ENCODE measurements at regions not wholly inside any gene's neighbourhood (a gene's known extent, or its start where the extent isn't known, plus 50 kb on each side); places are given as distances from the start of the nearest gene placed in this dataset.

DNA sequence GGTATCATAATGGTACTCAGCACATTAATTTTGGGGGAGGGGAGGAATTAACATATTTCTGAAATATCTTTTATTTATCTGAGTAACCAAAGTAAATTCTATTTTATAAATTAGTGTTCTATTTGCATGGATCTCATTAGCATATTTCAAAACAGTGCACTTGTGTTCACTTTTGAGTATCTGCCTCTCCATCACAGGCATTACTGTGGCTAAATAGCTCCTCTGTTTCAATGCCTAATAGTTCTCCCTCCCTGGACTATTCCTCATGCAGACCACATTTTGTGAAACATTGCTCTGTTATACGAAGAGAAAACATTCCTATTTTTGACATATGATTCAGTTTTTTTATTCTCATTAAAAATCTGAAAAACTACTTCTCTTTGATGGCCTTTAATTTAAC is 1127.8 kb downstream of the TUSC7 start:
- WGBS, 5 donors = 68 to 84% (median 79%) methylated on average over 1 of the region's 1 CpG
- Histone ChIP-seq H3K4me3 (no peak overlapping the region), H3K27me3 (no peaks in the 10 kb centered on the region), H3K27ac (no peak overlapping the region), H3K36me3 (no peaks in the 10 kb centered on the region), H3K9me3 (no peaks in the 10 kb centered on the region), H3K4me1 (no peaks in the 10 kb centered on the region)
- no peak for TF ChIP-seq POLR2A (IDR thresholded peaks at IDR 0.05)
- TF ChIP-seq, protein P1, sequence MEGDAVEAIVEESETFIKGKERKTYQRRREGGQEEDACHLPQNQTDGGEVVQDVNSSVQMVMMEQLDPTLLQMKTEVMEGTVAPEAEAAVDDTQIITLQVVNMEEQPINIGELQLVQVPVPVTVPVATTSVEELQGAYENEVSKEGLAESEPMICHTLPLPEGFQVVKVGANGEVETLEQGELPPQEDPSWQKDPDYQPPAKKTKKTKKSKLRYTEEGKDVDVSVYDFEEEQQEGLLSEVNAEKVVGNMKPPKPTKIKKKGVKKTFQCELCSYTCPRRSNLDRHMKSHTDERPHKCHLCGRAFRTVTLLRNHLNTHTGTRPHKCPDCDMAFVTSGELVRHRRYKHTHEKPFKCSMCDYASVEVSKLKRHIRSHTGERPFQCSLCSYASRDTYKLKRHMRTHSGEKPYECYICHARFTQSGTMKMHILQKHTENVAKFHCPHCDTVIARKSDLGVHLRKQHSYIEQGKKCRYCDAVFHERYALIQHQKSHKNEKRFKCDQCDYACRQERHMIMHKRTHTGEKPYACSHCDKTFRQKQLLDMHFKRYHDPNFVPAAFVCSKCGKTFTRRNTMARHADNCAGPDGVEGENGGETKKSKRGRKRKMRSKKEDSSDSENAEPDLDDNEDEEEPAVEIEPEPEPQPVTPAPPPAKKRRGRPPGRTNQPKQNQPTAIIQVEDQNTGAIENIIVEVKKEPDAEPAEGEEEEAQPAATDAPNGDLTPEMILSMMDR (IDR thresholded peaks at IDR 0.05) = no peak
- no peak for TF ChIP-seq POLR2AphosphoS5 (IDR thresholded peaks at IDR 0.05)
- TF ChIP-seq EP300 (IDR thresholded peaks at IDR 0.05) = no peak
- intact Hi-C loops (cut with DNase I; ENCODE audit: low total_unique reads) = no loop called here
- no peak for DNase-seq

DNA sequence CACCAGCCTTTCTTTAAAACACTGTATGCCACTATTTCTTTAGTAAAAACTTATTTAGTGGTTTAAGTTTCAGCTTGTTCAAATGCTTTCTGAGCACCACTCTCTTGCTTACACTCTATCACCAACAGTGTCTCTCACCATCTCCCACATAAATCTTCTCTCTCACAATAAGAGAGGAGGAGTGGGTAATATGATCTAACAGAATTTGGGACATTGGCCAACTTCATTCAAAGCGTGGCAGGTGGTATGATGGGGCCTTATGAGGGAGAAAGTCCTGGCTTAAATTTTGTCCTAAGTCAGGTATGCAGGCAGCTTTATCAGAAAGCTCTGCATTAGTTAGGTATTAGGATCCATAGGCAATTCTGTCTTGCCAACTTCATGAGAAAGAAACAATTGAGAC is 1132.5 kb downstream of the TUSC7 start:
- Histone ChIP-seq H3K4me1 (no peaks in the 10 kb centered on the region), H3K27ac (no peak overlapping the region), H3K27me3 (no peaks in the 10 kb centered on the region), H3K9me3 (no peaks in the 10 kb centered on the region), H3K36me3 (no peaks in the 10 kb centered on the region), H3K4me3 (no peak overlapping the region)
- WGBS, 5 donors = 59 to 78% (median 66%) methylated on average over 1 of the region's 1 CpG
- intact Hi-C loops (cut with DNase I; ENCODE audit: low total_unique reads) = no loop called here
- no peak for DNase-seq
- TF ChIP-seq POLR2AphosphoS5 (IDR thresholded peaks at IDR 0.05) = no peak
- TF ChIP-seq EP300 (IDR thresholded peaks at IDR 0.05) = no peak
- TF ChIP-seq, protein P1 (IDR thresholded peaks at IDR 0.05) = no peak
- TF ChIP-seq POLR2A (IDR thresholded peaks at IDR 0.05) = no peak

DNA sequence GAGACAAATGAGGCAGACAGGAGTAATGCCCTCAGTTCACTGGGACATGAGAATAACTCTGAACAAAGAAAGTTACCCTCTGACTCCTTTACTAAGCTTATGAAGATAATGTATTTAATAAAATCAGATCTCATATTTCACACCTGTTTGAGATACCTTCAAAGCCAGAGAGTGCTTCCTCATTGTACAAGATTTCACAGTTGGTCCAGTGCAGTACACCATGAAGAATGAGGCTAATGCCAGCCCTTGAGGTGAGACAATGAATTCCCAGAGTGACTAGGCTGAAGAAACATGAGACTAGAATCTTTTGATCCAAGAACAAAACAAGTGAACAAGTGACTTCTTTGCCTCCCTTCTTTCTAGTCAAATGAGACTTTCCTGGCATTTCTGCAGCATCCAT is 1133.8 kb downstream of the TUSC7 start:
- Histone ChIP-seq H3K9me3 (no peaks in the 10 kb centered on the region), H3K27ac (no peak overlapping the region), H3K4me3 (no peak overlapping the region), H3K36me3 (no peaks in the 10 kb centered on the region), H3K27me3 (no peaks in the 10 kb centered on the region), H3K4me1 (no peaks in the 10 kb centered on the region)
- TF ChIP-seq, protein P1 (IDR thresholded peaks at IDR 0.05) = no peak
- TF ChIP-seq POLR2A (IDR thresholded peaks at IDR 0.05) (no peak), EP300 (IDR thresholded peaks at IDR 0.05) (no peak)
- no peak for DNase-seq
- intact Hi-C loops (cut with DNase I; ENCODE audit: low total_unique reads) = no loop called here

DNA sequence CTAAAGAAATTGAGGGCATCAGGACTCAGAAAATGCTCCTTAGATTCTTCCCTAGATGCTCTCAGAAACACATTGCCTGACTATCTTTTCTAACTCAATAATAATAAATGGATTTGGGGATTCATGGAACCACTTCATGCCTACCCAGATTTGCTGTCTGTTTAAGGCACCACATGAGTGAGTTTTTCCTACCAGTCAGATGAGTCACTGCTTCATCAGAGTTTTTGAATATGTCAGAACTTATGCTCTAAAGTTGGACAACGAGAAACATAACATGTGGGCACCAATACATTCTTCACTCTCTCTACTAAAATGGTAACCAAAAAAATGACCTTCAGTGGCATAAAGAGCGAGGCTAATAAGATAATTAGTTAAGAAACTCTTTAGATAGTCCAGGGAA is 1135.1 kb downstream of the TUSC7 start:
- intact Hi-C loops (cut with DNase I; ENCODE audit: low total_unique reads) = no loop called here
- Histone ChIP-seq H3K9me3 (no peaks in the 10 kb centered on the region), H3K27ac (no peak overlapping the region), H3K27me3 (no peaks in the 10 kb centered on the region), H3K4me1 (no peaks in the 10 kb centered on the region), H3K4me3 (no peak overlapping the region), H3K36me3 (no peaks in the 10 kb centered on the region)
- no peak for DNase-seq
- WGBS, 5 donors = 75 to 83% (median 76%) methylated on average over 2 of the region's 2 CpGs
- TF ChIP-seq, protein P1 (IDR thresholded peaks at IDR 0.05) = no peak
- TF ChIP-seq EP300 (IDR thresholded peaks at IDR 0.05) (no peak), POLR2A (IDR thresholded peaks at IDR 0.05) (no peak), POLR2AphosphoS5 (IDR thresholded peaks at IDR 0.05) (no peak)

DNA sequence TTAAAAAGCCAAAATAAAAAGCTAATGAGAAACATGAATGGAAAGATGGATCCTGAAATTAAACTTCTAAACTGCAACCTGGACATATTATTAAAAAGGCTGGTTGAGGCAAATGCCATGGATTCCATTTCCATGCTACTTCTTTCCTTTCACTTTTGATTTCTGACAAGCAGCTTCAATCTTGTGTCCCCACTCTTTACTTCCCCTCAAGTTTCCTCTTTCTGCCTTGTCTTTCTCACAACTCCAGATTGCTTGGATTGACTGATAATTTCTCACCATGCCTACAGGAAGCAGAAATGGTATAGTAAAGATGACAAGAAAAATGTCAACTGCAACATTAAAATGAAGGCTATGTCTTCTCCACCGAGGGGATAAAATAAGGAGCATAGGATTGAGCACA is 1136.7 kb downstream of the TUSC7 start:
- Histone ChIP-seq H3K27ac (no peak overlapping the region), H3K4me1 (no peaks in the 10 kb centered on the region), H3K4me3 (no peak overlapping the region), H3K27me3 (no peaks in the 10 kb centered on the region), H3K36me3 (no peaks in the 10 kb centered on the region), H3K9me3 (no peaks in the 10 kb centered on the region)
- 48 to 76% (median 64%) methylated on average over 1 of the region's 1 CpG for WGBS, 5 donors
- DNase-seq = no peak
- TF ChIP-seq, protein P1 (IDR thresholded peaks at IDR 0.05) = no peak
- TF ChIP-seq POLR2AphosphoS5 (IDR thresholded peaks at IDR 0.05) (no peak), EP300 (IDR thresholded peaks at IDR 0.05) (no peak), POLR2A (IDR thresholded peaks at IDR 0.05) (no peak)
- intact Hi-C loops (cut with DNase I; ENCODE audit: low total_unique reads) = no loop called here
